Endothelial cell of umbilical vein (primary cell): ENCODE measurements at regions not wholly inside any gene's neighbourhood (a gene's known extent, or its start where the extent isn't known, plus 50 kb on each side); places are given as distances from the start of the nearest gene placed in this dataset.

Source experiments
- BruUV-seq: library from RNA; stranded (reverse); fragments of 400-500 nt; replicated peaks from 2 replicates; lab custom pipeline; 2021; lab: Mats Ljungman, UMichigan
- CTCF ChIA-PET: fragments of 300-600, 350-600 bp; sonication (Branson Sonifier 250); formaldehyde crosslinking; loops from one replicate; lab custom pipeline; 2021; ENCODE audit warnings: antibody characterized with exemption, inconsistent platforms; lab: Charles Lee
- POLR2A ChIA-PET: fragments of 300-600, 350-600 bp; sonication (Branson Sonifier 250); formaldehyde crosslinking; loops from one replicate; lab custom pipeline; 2021; ENCODE audit warnings: antibody characterized with exemption, inconsistent platforms; lab: Charles Lee
- DNase-seq: peaks from one replicate; pipeline ENCODE4 v3.0.0-alpha.2; 2011; ENCODE audit warnings: low read depth, low spot score
- FAIRE-seq: peaks from 2 replicates; lab custom pipeline; 2011; peaks lifted over from hg19 to GRCh38; lab: Jason Lieb, UNC
- H2AFZ ChIP-seq: 2 replicates; pipeline ENCODE4 v1.6.0; 2012; ENCODE audit warnings: low read depth, low read length, control low read depth, inconsistent platforms
- H3K27ac ChIP-seq: 2 replicates; pipeline ENCODE4 v1.5.1; 2011; ENCODE audit warnings: low read depth, mild to moderate bottlenecking, control low read depth, low read length, moderate library complexity; ENCODE audit not compliant: insufficient read depth
- H3K27me3 ChIP-seq, 2 experiments: 2 replicates each; pipeline versions ENCODE4 v1.6.0 to v1.6.1; 2011; ENCODE audit warnings: low read length in 2 of 2, mixed read lengths in 1 of 2; ENCODE audit not compliant: control insufficient read depth in 2 of 2, insufficient read depth in 2 of 2
- H3K36me3 ChIP-seq, 2 experiments: 2 replicates in 1 of 2; 3 replicates in 1 of 2; pipeline ENCODE4 v1.5.1; 2011; ENCODE audit warnings: low read length in 2 of 2, mild to moderate bottlenecking in 1 of 2, moderate library complexity in 1 of 2; ENCODE audit not compliant: control insufficient read depth in 2 of 2, insufficient read depth in 2 of 2; ENCODE audit errors: extremely low read depth in 1 of 2
- H3K4me1 ChIP-seq: 3 replicates; pipeline ENCODE4 v1.5.1; 2011; ENCODE audit warnings: mild to moderate bottlenecking, low read length; ENCODE audit not compliant: control insufficient read depth, insufficient read depth; ENCODE audit errors: extremely low read depth
- H3K4me2 ChIP-seq: 2 replicates; pipeline ENCODE4 v1.6.1; 2011; ENCODE audit warnings: low read length, control low read depth, mixed read lengths; ENCODE audit not compliant: insufficient read depth
- H3K4me3 ChIP-seq, 3 experiments: fragments of 200-600 bp in 1 of 3; sonication (generic), shearing (Covaris generic) in 1 of 3; replicated peaks in 1 of 3; 2 replicates each; pipeline ENCODE4 v1.5.1; 2011 to 2016; ENCODE audit warnings: control low read depth in 3 of 3, low read length in 3 of 3, mild to moderate bottlenecking in 2 of 3, inconsistent platforms in 1 of 3, low read depth in 1 of 3, moderate library complexity in 1 of 3; ENCODE audit not compliant: insufficient read depth in 1 of 3
- H3K79me2 ChIP-seq: 2 replicates; pipeline ENCODE4 v1.6.0; 2012; ENCODE audit warnings: low read length, inconsistent platforms; ENCODE audit not compliant: control insufficient read depth, insufficient read depth
- H3K9ac ChIP-seq: replicated peaks from 2 replicates; pipeline ENCODE3; 2011; ENCODE audit warnings: low read length, control low read depth; ENCODE audit not compliant: insufficient read depth; ENCODE audit errors: extremely low read depth
- H3K9me1 ChIP-seq: replicated peaks from 3 replicates; pipeline ENCODE4 v1.6.0; 2011; ENCODE audit warnings: mild to moderate bottlenecking, low read length; ENCODE audit not compliant: control insufficient read depth, insufficient read depth; ENCODE audit errors: extremely low read depth
- H3K9me3 ChIP-seq: replicated peaks from 2 replicates; pipeline ENCODE4 v1.5.1; 2012; ENCODE audit warnings: low read length, inconsistent platforms; ENCODE audit not compliant: control insufficient read depth, insufficient read depth
- H4K20me1 ChIP-seq: replicated peaks from 2 replicates; pipeline ENCODE3; 2011; ENCODE audit warnings: mild to moderate bottlenecking, low read length; ENCODE audit not compliant: control insufficient read depth, insufficient read depth; ENCODE audit errors: extremely low read depth
- CTCF ChIP-seq, 2 donors: IDR thresholded peaks; 1 replicate in 1 of 2; 2 replicates in 1 of 2; pipeline ENCODE4 v1.5.1; 2011; ENCODE audit warnings: low read length in 2 of 2, mild to moderate bottlenecking in 2 of 2, moderate library complexity in 2 of 2, control low read depth in 1 of 2, inconsistent platforms in 1 of 2, low read depth in 1 of 2; ENCODE audit not compliant: insufficient read depth in 1 of 2; ENCODE audit errors: extremely low read depth in 1 of 2
- EZH2 ChIP-seq: IDR thresholded peaks from 2 replicates; pipeline ENCODE4 v1.6.1; 2012; ENCODE audit warnings: borderline replicate concordance, low read depth, mild to moderate bottlenecking, moderate library complexity, low read length, inconsistent platforms; ENCODE audit not compliant: severe bottlenecking
- FOS ChIP-seq: IDR thresholded peaks from 2 replicates; pipeline ENCODE4 v1.6.1; 2011; ENCODE audit warnings: mild to moderate bottlenecking, low read length, moderate library complexity, borderline replicate concordance; ENCODE audit not compliant: insufficient read depth
- GATA2 ChIP-seq: IDR thresholded peaks from 2 replicates; pipeline ENCODE4 v1.7.0; 2011; ENCODE audit warnings: low read depth, mild to moderate bottlenecking, moderate library complexity, mixed read lengths, low read length; ENCODE audit not compliant: insufficient read length, insufficient read depth
- JUN ChIP-seq: IDR thresholded peaks from 2 replicates; pipeline ENCODE4 v1.6.1; 2011; ENCODE audit warnings: borderline replicate concordance, low read depth; ENCODE audit not compliant: insufficient read length, insufficient read depth
- MAX ChIP-seq: IDR thresholded peaks from 2 replicates; pipeline ENCODE4 v1.6.1; 2011; ENCODE audit not compliant: insufficient read depth, insufficient read length
- MYC ChIP-seq: IDR thresholded peaks from one replicate; pipeline ENCODE4 v1.6.1; 2011; ENCODE audit warnings: mild to moderate bottlenecking, low read depth, low read length
- POLR2A ChIP-seq: IDR thresholded peaks from 2 replicates; pipeline ENCODE4 v1.6.1; 2012; ENCODE audit warnings: low read depth, mild to moderate bottlenecking, control low read depth, low read length
- POLR2AphosphoS5 ChIP-seq: IDR thresholded peaks from 2 replicates; pipeline ENCODE4 v1.6.1; 2012; ENCODE audit warnings: low read depth, mild to moderate bottlenecking, control low read depth, low read length, moderate library complexity; ENCODE audit not compliant: insufficient read depth
- dilution Hi-C: fragments of 300-500 bp; cut with MboI; formaldehyde crosslinking; loops from one replicate; pipeline ENCODE4 v1.15.0; 2019; ENCODE audit warnings: low sequenced_read_pairs; ENCODE audit not compliant: extremely low pct_ligation_motif_present
- intact Hi-C: fragments of 100-400 bp; cut with micrococcal nuclease; formaldehyde crosslinking; loops from one replicate; pipeline ENCODE4 v1.10.0; 2022

- H3K4me2 ChIP-seq: no peak overlapping the region
- ChIA-PET CTCF (no interaction called here), POLR2A (no interaction called here)
- H3K4me3 ChIP-seq: no peak overlapping the region
- H4K20me1 ChIP-seq: no peaks in the 10 kb centered on the region
- intact Hi-C loops: loop anchor here (5.0 kb wide), 1 partner anchor 249 kb away; no protein-coding TSS in a partner anchor
- TF ChIP-seq POLR2A (no peak), CTCF (IDR thresholded peaks at IDR 0.05; ENCODE audit: extremely low read depth in 1 of 2, insufficient read depth in 1 of 2, low read depth in 1 of 2, low read length in 2 of 2) (no peak)
- H3K9me3 ChIP-seq: no peaks in the 10 kb centered on the region
- H3K9ac ChIP-seq: no peak overlapping the region
- FAIRE-seq (no peak), DNase-seq (no peak)
- no peaks in the 10 kb centered on the region for H3K9me1 ChIP-seq
- H3K27me3 ChIP-seq: no peaks in the 10 kb centered on the region
- H3K79me2 ChIP-seq: no peaks in the 10 kb centered on the region
- BruUV-seq: no TSS peak
- no peaks in the 10 kb centered on the region for H3K4me1 ChIP-seq
- dilution Hi-C loops: no loop called here
- no peak overlapping the region for H2AFZ ChIP-seq
- H3K36me3 ChIP-seq: no peaks in the 10 kb centered on the region
- no peak overlapping the region for H3K27ac ChIP-seq
Observed at GRCh38 chr13:105871326-105871725, 664.1 kb downstream of the EFNB2 start.

- Histone ChIP-seq H3K27ac (no peak overlapping the region), H3K4me3 (no peak overlapping the region), H3K79me2 (no peaks in the 10 kb centered on the region), H3K4me2 (no peak overlapping the region), H3K27me3 (peaks cover 0 to 2% of the 10 kb centered on the region in 2 experiments), H3K9me3 (no peaks in the 10 kb centered on the region), H4K20me1 (no peaks in the 10 kb centered on the region), H3K9ac (no peak overlapping the region), H2AFZ (no peak overlapping the region), H3K4me1 (no peaks in the 10 kb centered on the region), H3K9me1 (no peaks in the 10 kb centered on the region), H3K36me3 (no peaks in the 10 kb centered on the region)
- dilution Hi-C loops: no loop called here
- FAIRE-seq (no peak), DNase-seq (no peak)
- TF ChIP-seq MYC (no peak), EZH2 (no peak), JUN (no peak), MAX (no peak), FOS (no peak), GATA2 (no peak), POLR2AphosphoS5 (no peak), POLR2A (no peak), CTCF (IDR thresholded peaks at IDR 0.05; ENCODE audit: extremely low read depth in 1 of 2, insufficient read depth in 1 of 2, low read depth in 1 of 2, low read length in 2 of 2) (no peak)
- BruUV-seq: no TSS peak
- intact Hi-C loops: no loop called here
- POLR2A ChIA-PET: no interaction called here
- CTCF ChIA-PET: no interaction called here
Observed at GRCh38 chr13:105863300-105863920, 672.1 kb downstream of the EFNB2 start.
